Stomach (tissue), 8 donors: ENCODE measurements at regions not wholly inside any gene's neighbourhood (a gene's known extent, or its start where the extent isn't known, plus 50 kb on each side); places are given as distances from the start of the nearest gene placed in this dataset.
"Not testable (repeated sequence)": the region's sequence is repeated elsewhere in the genome, so short reads cannot be mapped to it uniquely, and the experiment has no call there.

Source experiments
- DNase-seq, 2 donors: peaks; one replicate each; pipeline versions ENCODE4 v3.0.0 to v3.0.0-alpha.2; 2013 to 2019
- H3K27ac ChIP-seq, 5 donors: fragments of 200-600 bp in 4 of 5; sonication (generic) in 4 of 5; one replicate each; pipeline ENCODE4 v1.5.1; 2013 to 2019; ENCODE audit warnings: mild to moderate bottlenecking in 1 of 5, moderate library complexity in 1 of 5
- H3K27me3 ChIP-seq, 3 donors: fragments of 200-600 bp; sonication (generic); one replicate each; pipeline ENCODE4 v1.5.1; 2017 to 2019; ENCODE audit warnings: mixed run types in 1 of 3
- H3K36me3 ChIP-seq, 4 donors: fragments of 200-600 bp; sonication (generic); 1 replicate in 3 of 4; 2 replicates in 1 of 4; pipeline ENCODE4 v1.5.1; 2016 to 2019
- H3K4me1 ChIP-seq, 4 donors: fragments of 200-600 bp; sonication (generic); one replicate each; pipeline ENCODE4 v1.5.1; 2016 to 2019
- H3K4me3 ChIP-seq, 4 donors: fragments of 200-600 bp; sonication (generic) in 3 of 4; one replicate each; pipeline ENCODE4 v1.5.1; 2016 to 2019; ENCODE audit warnings: mild to moderate bottlenecking in 1 of 4
- H3K9me3 ChIP-seq, 4 donors: fragments of 200-600 bp; sonication (generic); one replicate each; pipeline ENCODE4 v1.5.1; 2016 to 2019
- CTCF ChIP-seq, 7 experiments: fragments of 450-650 bp in 4 of 7; fragments of 200-600 bp in 3 of 7; sonication (generic) in 3 of 7; IDR thresholded peaks; one replicate each; pipeline ENCODE4 v1.5.1; 2016 to 2019; ENCODE audit warnings: antibody characterized with exemption in 7 of 7, control low read depth in 2 of 7, mild to moderate bottlenecking in 1 of 7
- EP300 ChIP-seq: sonication (generic); formaldehyde crosslinking; IDR thresholded peaks from one replicate; pipeline ENCODE4 v1.6.1; 2017; ENCODE audit warnings: antibody characterized with exemption
- POLR2A ChIP-seq, 4 donors: fragments of 450-650 bp; IDR thresholded peaks; one replicate each; pipeline ENCODE4 v1.6.1; 2016; ENCODE audit warnings: antibody characterized with exemption in 4 of 4, control low read depth in 2 of 4, mild to moderate bottlenecking in 1 of 4, moderate library complexity in 1 of 4
- POLR2AphosphoS5 ChIP-seq, 3 donors: sonication (generic); formaldehyde crosslinking; IDR thresholded peaks; one replicate each; pipeline ENCODE4 v1.6.1; 2016; ENCODE audit warnings: antibody characterized with exemption in 3 of 3
- WGBS, 5 donors: extraction: QIAGEN DNeasy Blood & Tissue Kit in 3 of 5; methylation state at CpG; one replicate each; pipeline versions ENCODE4 v1.1.5 to v1.1.7; 2013 to 2018; 5-methylcytosine and 5-hydroxymethylcytosine counted together
- intact Hi-C: fragments of 100-400 bp; cut with DNase I; formaldehyde crosslinking; loops from one replicate; pipeline ENCODE4 v1.15.1; 2023; ENCODE audit warnings: low total_unique reads
- donor health status: healthy with polysubstance abuse.
- donor health status: Bipolar disorder and iron deficiency.
- donor health status: healthy.

GRCh38 chrY:7344661-7345060 is 433.1 kb upstream of the AMELY start:
- H3K36me3 ChIP-seq = peaks cover 0 to 15% (median 0%) of the 10 kb centered on the region in 4 donors
- H3K9me3 ChIP-seq = no peaks in the 10 kb centered on the region
- no peak overlapping the region for H3K4me3 ChIP-seq
- intact Hi-C loops = no loop called here
- H3K4me1 ChIP-seq = no peaks in the 10 kb centered on the region
- TF ChIP-seq POLR2AphosphoS5 (IDR thresholded peaks at IDR 0.05) (peak in 1 of 3 donors; percentile 12), EP300 (no peak), CTCF (IDR thresholded peaks at IDR 0.05) (peak in 2 of 7 experiments; percentile 43 to 61)
- no peaks in the 10 kb centered on the region for H3K27me3 ChIP-seq
- no peak overlapping the region for H3K27ac ChIP-seq
- no peak for DNase-seq
- WGBS, 5 donors = 1 to 13% (median 5%) methylated on average over 7 of the region's 7 CpGs; no CpG with 5 or more reads in 2 of the 5 donors

GRCh38 chrY:7343261-7343660 is 431.7 kb upstream of the AMELY start:
- Histone ChIP-seq H3K4me1 (no peaks in the 10 kb centered on the region), H3K36me3 (peaks cover 0 to 17% (median 0%) of the 10 kb centered on the region in 4 donors), H3K27ac (no peak overlapping the region), H3K4me3 (no peak overlapping the region), H3K9me3 (no peaks in the 10 kb centered on the region), H3K27me3 (no peaks in the 10 kb centered on the region)
- TF ChIP-seq POLR2A (IDR thresholded peaks at IDR 0.05) = no peak
- WGBS, 5 donors = 45 to 54% (median 51%) methylated on average over 4 of the region's 4 CpGs; no CpG with 5 or more reads in 2 of the 5 donors
- intact Hi-C loops = no loop called here
- no peak for DNase-seq

- H3K4me1 ChIP-seq, H3K4me3 ChIP-seq, H3K27ac ChIP-seq, intact Hi-C loops, H3K27me3 ChIP-seq, DNase-seq, H3K9me3 ChIP-seq: not testable (repeated sequence)
- peaks cover 0 to 17% (median 0%) of the 10 kb centered on the region in 4 donors for H3K36me3 ChIP-seq
- WGBS, 5 donors = 52 to 64% (median 60%) methylated on average over 12 to 16 of the region's 16 CpGs; no CpG with 5 or more reads in 2 of the 5 donors
Measured at GRCh38 chrY:7342732-7343131, 431.2 kb upstream of the AMELY start.

GRCh38 chrY:7339391-7340087 is 428.0 kb upstream of the AMELY start:
- DNase-seq = no peak
- Histone ChIP-seq H3K27ac (peak overlapping the region in 1 of 5 donors; percentile 22), H3K27me3 (no peaks in the 10 kb centered on the region), H3K9me3 (no peaks in the 10 kb centered on the region), H3K36me3 (peaks cover 0 to 7% (median 0%) of the 10 kb centered on the region in 4 donors), H3K4me1 (no peaks in the 10 kb centered on the region), H3K4me3 (no peak overlapping the region)
- WGBS, 5 donors = 67 to 80% (median 77%) methylated on average over 5 to 7 of the region's 7 CpGs; no CpG with 5 or more reads in 2 of the 5 donors
- TF ChIP-seq POLR2A (IDR thresholded peaks at IDR 0.05) (no peak), CTCF (IDR thresholded peaks at IDR 0.05) (no peak), POLR2AphosphoS5 (IDR thresholded peaks at IDR 0.05) (no peak), EP300 (no peak)
- intact Hi-C loops = no loop called here

- no peaks in the 10 kb centered on the region for H3K4me1 ChIP-seq
- no peaks in the 10 kb centered on the region for H3K27me3 ChIP-seq
- peaks cover 0 to 7% (median 0%) of the 10 kb centered on the region in 4 donors for H3K36me3 ChIP-seq
- DNase-seq = no peak
- no peaks in the 10 kb centered on the region for H3K9me3 ChIP-seq
- TF ChIP-seq POLR2A (IDR thresholded peaks at IDR 0.05) (no peak), CTCF (IDR thresholded peaks at IDR 0.05) (no peak), POLR2AphosphoS5 (IDR thresholded peaks at IDR 0.05) (no peak), EP300 (no peak)
- intact Hi-C loops = no loop called here
- 90 to 94% (median 94%) methylated on average over 13 of the region's 13 CpGs; no CpG with 5 or more reads in 2 of the 5 donors for WGBS, 5 donors
- H3K4me3 ChIP-seq = no peak overlapping the region
- H3K27ac ChIP-seq = no peak overlapping the region
Measured at GRCh38 chrY:7336023-7336873, 424.7 kb upstream of the AMELY start.
